ENCODE measurements at regions not wholly inside any gene's neighbourhood (a gene's known extent, or its start where the extent isn't known, plus 50 kb on each side); places are given as distances from the start of the nearest gene placed in this dataset.

DNA sequence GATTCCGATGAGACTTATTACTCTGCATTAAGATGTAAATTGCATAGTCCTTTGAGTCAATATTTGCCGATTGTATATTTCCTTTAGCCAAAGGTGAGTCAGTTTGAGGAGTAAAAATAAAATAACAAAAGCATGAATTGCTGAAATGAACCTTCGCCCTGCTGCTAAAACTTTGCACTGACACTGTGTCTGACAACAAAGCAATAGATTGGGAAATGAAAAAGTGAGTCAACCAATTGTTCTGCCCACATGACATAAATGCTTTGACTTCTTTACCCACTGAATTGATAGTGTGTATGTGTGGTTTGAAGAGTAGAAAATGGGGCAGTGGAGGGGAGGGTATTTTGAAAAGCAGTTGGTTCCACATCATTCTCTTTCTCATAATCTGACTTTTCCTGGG is 88.4 kb upstream of the AFF2 start:
- BruUV-seq (replicated peaks): no TSS peak
- Mint-ChIP-seq H3K27me3 (ENCODE audit: insufficient read depth, unreplicated experiment) (no peaks in the 10 kb centered on the region), H3K27ac (ENCODE audit: low read depth, unreplicated experiment) (no peak overlapping the region), H3K9me3 (ENCODE audit: unreplicated experiment) (peaks cover 22% of the 10 kb centered on the region), H3K4me3 (ENCODE audit: unreplicated experiment) (peak overlapping the region; percentile 28), H3K4me1 (ENCODE audit: insufficient read depth, unreplicated experiment) (peaks cover 6% of the 10 kb centered on the region), H3K36me3 (ENCODE audit: insufficient read depth, unreplicated experiment) (no peaks in the 10 kb centered on the region)
- TF ChIP-seq, protein P1, sequence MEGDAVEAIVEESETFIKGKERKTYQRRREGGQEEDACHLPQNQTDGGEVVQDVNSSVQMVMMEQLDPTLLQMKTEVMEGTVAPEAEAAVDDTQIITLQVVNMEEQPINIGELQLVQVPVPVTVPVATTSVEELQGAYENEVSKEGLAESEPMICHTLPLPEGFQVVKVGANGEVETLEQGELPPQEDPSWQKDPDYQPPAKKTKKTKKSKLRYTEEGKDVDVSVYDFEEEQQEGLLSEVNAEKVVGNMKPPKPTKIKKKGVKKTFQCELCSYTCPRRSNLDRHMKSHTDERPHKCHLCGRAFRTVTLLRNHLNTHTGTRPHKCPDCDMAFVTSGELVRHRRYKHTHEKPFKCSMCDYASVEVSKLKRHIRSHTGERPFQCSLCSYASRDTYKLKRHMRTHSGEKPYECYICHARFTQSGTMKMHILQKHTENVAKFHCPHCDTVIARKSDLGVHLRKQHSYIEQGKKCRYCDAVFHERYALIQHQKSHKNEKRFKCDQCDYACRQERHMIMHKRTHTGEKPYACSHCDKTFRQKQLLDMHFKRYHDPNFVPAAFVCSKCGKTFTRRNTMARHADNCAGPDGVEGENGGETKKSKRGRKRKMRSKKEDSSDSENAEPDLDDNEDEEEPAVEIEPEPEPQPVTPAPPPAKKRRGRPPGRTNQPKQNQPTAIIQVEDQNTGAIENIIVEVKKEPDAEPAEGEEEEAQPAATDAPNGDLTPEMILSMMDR (IDR thresholded peaks at IDR 0.05; ENCODE audit: unreplicated experiment): no peak
- ChIA-PET CTCF (no interaction called here), POLR2A (no interaction called here)
- peak; percentile 60 for DNase-seq (ENCODE audit: unreplicated experiment)
- intact Hi-C loops (cut with micrococcal nuclease): no loop called here

DNA sequence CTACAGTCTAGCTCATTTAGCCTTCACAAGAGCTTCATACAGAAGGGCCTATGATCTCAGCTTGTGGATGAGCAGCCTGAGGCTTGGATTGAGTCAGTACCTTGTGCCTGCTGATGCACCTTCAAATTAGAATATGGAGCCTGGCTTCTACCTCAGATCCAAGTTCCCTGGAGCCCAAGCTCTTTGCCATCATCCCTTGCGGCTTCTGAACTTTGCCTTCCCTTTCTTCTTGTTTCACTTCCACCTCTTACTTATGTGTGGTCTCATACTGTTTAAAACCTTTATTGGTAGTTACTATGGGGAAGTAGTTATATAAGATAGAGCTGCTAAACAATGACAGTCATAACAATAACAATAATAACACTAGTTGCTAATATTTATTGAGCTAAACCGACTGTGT is 84.3 kb upstream of the AFF2 start:
- Mint-ChIP-seq H3K27me3 (ENCODE audit: insufficient read depth, unreplicated experiment) (no peaks in the 10 kb centered on the region), H3K4me1 (ENCODE audit: insufficient read depth, unreplicated experiment) (peaks cover 15% of the 10 kb centered on the region), H3K9me3 (ENCODE audit: unreplicated experiment) (peaks cover 18% of the 10 kb centered on the region), H3K4me3 (ENCODE audit: unreplicated experiment) (no peak overlapping the region), H3K36me3 (ENCODE audit: insufficient read depth, unreplicated experiment) (no peaks in the 10 kb centered on the region), H3K27ac (ENCODE audit: low read depth, unreplicated experiment) (no peak overlapping the region)
- intact Hi-C loops (cut with micrococcal nuclease): no loop called here
- no peak for DNase-seq (ENCODE audit: unreplicated experiment)
- ChIA-PET CTCF (interaction anchor here (0.6 kb wide), 1 partner anchor 500 kb away, joined by 4 read pairs; no protein-coding TSS in a partner anchor), POLR2A (no interaction called here)
- TF ChIP-seq, protein P1 (IDR thresholded peaks at IDR 0.05; ENCODE audit: unreplicated experiment): no peak
- BruUV-seq (replicated peaks): no TSS peak

DNA sequence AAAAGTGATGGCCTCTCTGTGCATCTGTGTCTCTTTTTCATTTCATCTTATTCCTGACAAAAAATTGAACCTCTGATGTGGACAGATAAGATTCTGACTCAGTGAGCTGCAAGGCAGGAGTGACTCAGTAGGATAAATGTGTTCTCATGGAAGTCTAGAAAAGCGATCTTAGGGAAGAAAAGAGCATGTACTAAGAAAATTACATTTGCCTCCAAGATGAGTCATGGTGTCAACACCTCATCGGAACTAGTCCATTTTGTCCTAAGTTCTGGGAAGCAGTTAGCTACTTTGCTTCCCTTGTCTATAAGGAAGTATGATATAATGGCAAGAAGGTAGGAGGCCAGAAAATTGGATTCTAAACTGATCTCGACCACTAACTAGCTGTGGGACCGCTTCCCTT is 83.5 kb upstream of the AFF2 start:
- Mint-ChIP-seq H3K36me3 (ENCODE audit: insufficient read depth, unreplicated experiment) (no peaks in the 10 kb centered on the region), H3K4me1 (ENCODE audit: insufficient read depth, unreplicated experiment) (peaks cover 15% of the 10 kb centered on the region), H3K27me3 (ENCODE audit: insufficient read depth, unreplicated experiment) (no peaks in the 10 kb centered on the region), H3K27ac (ENCODE audit: low read depth, unreplicated experiment) (no peak overlapping the region), H3K9me3 (ENCODE audit: unreplicated experiment) (peaks cover 15% of the 10 kb centered on the region), H3K4me3 (ENCODE audit: unreplicated experiment) (no peak overlapping the region)
- ChIA-PET POLR2A (no interaction called here), CTCF (no interaction called here)
- peak; percentile 58 for DNase-seq (ENCODE audit: unreplicated experiment)
- TF ChIP-seq, protein P1 (IDR thresholded peaks at IDR 0.05; ENCODE audit: unreplicated experiment): no peak
- intact Hi-C loops (cut with micrococcal nuclease): no loop called here
- no TSS peak for BruUV-seq (replicated peaks)

DNA sequence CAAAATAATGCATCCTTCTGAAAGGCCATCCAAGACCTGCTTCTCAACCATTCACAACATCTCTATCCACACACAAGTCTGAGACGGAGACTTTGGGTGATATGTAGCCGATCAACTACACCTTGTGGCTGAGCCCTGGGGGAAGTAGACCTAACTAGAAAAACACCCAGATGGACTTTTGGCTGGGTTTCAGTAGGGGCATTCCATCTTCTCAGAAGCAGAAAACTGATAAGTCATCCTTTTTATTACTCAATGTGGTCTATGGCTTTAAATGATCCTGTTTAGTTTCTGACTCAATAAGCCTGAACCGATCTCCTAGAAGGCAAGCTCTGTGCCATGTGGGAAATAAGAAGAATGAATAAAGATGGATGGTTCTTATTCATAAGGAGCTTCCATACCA is 82.5 kb upstream of the AFF2 start:
- Mint-ChIP-seq H3K4me3 (ENCODE audit: unreplicated experiment) (no peak overlapping the region), H3K27ac (ENCODE audit: low read depth, unreplicated experiment) (no peak overlapping the region), H3K9me3 (ENCODE audit: unreplicated experiment) (peaks cover 11% of the 10 kb centered on the region), H3K4me1 (ENCODE audit: insufficient read depth, unreplicated experiment) (peaks cover 15% of the 10 kb centered on the region), H3K27me3 (ENCODE audit: insufficient read depth, unreplicated experiment) (no peaks in the 10 kb centered on the region), H3K36me3 (ENCODE audit: insufficient read depth, unreplicated experiment) (no peaks in the 10 kb centered on the region)
- CTCF ChIA-PET: no interaction called here
- no TSS peak for BruUV-seq (replicated peaks)
- POLR2A ChIA-PET: no interaction called here
- TF ChIP-seq, protein P1 (IDR thresholded peaks at IDR 0.05; ENCODE audit: unreplicated experiment): no peak
- peak; percentile 54 for DNase-seq (ENCODE audit: unreplicated experiment)
- intact Hi-C loops (cut with micrococcal nuclease): no loop called here

Data from MCF 10A (cell line).